PC-3 (cell line): ENCODE measurements at regions not wholly inside any gene's neighbourhood (a gene's known extent, or its start where the extent isn't known, plus 50 kb on each side); places are given as distances from the start of the nearest gene placed in this dataset.

Source experiments
- ATAC-seq: fragments of 200-7000 bp; cut with Tn5 transposase; 2 replicates; pipeline ENCODE4 v1.9.1; 2020; ENCODE audit warnings: mild to moderate bottlenecking, moderate library complexity
- BruUV-seq: library from RNA; stranded (reverse); fragments of 400-500 nt; replicated peaks from 2 replicates; lab custom pipeline; 2021; lab: Mats Ljungman, UMichigan
- CTCF ChIA-PET: fragments of 300-600 bp; sonication (Branson Sonifier 250); formaldehyde crosslinking; loops from one replicate; lab custom pipeline; 2022; ENCODE audit warnings: antibody characterized with exemption; lab: Charles Lee
- POLR2A ChIA-PET: fragments of 300-600 bp; sonication (Branson Sonifier 250); formaldehyde crosslinking; loops from one replicate; lab custom pipeline; 2022; ENCODE audit warnings: antibody characterized with exemption; ENCODE audit not compliant: unreplicated experiment; lab: Charles Lee
- DNase-seq: peaks from one replicate; pipeline ENCODE4 v3.0.0-alpha.2; 2015
- H2AFZ ChIP-seq: fragments of 300-600 bp; sonication (generic); 2 replicates; pipeline ENCODE4 v1.6.0; 2016; ENCODE audit warnings: antibody characterized with exemption, low read length
- H3F3A ChIP-seq: fragments of 300-600 bp; sonication (generic); one replicate; pipeline ENCODE4 v1.6.0; 2017; ENCODE audit warnings: antibody characterized with exemption, low read length, control low read depth, mild to moderate bottlenecking; ENCODE audit not compliant: unreplicated experiment
- H3K27ac ChIP-seq: fragments of 300-600 bp; sonication (generic); 2 replicates; pipeline ENCODE4 v1.5.1; 2016; ENCODE audit warnings: mild to moderate bottlenecking, low read length
- H3K27me3 ChIP-seq: fragments of 300-600 bp; sonication (generic); 2 replicates; pipeline ENCODE4 v1.6.1; 2016; ENCODE audit warnings: low read length, mixed read lengths
- H3K36me3 ChIP-seq: fragments of 300-600 bp; sonication (generic); 2 replicates; pipeline ENCODE4 v1.6.1; 2016; ENCODE audit warnings: low read depth, mixed run types, low read length, mixed read lengths
- H3K4me1 ChIP-seq: fragments of 300-600 bp; sonication (generic); 2 replicates; pipeline ENCODE4 v1.5.1; 2016; ENCODE audit warnings: low read length; ENCODE audit not compliant: insufficient read depth
- H3K4me2 ChIP-seq: fragments of 300-600 bp; sonication (generic); 2 replicates; pipeline ENCODE4 v1.6.0; 2016; ENCODE audit warnings: low read length
- H3K4me3 ChIP-seq: fragments of 300-600 bp; sonication (generic); 2 replicates; pipeline ENCODE4 v1.5.1; 2016; ENCODE audit warnings: mild to moderate bottlenecking, low read length, mixed read lengths
- H3K79me2 ChIP-seq: fragments of 300-600 bp; sonication (generic); 2 replicates; pipeline ENCODE4 v1.6.1; 2017; ENCODE audit warnings: low read length, mixed read lengths
- H3K9ac ChIP-seq: fragments of 300-600 bp; sonication (generic); 2 replicates; pipeline ENCODE4 v1.6.0; 2016; ENCODE audit warnings: mild to moderate bottlenecking, low read length
- H3K9me2 ChIP-seq: fragments of 300-600 bp; sonication (generic); replicated peaks from 2 replicates; pipeline ENCODE4 v1.6.1; 2016; ENCODE audit warnings: mixed run types, low read length, mixed read lengths
- H3K9me3 ChIP-seq: fragments of 300-600 bp; sonication (generic); 2 replicates; pipeline ENCODE4 v1.6.1; 2016; ENCODE audit warnings: low read length, mixed read lengths
- H4K20me1 ChIP-seq: fragments of 300-600 bp; sonication (generic); 2 replicates; pipeline ENCODE4 v1.6.1; 2016; ENCODE audit warnings: low read length, mixed read lengths
- EZH2 ChIP-seq: fragments of 300-600 bp; sonication (generic); IDR thresholded peaks from one replicate; pipeline ENCODE4 v1.6.1; 2017; ENCODE audit warnings: antibody characterized with exemption, mild to moderate bottlenecking, low read length; ENCODE audit not compliant: unreplicated experiment
- EZH2phosphoT487 ChIP-seq: fragments of 300-600 bp; sonication (generic); IDR thresholded peaks from 2 replicates; pipeline ENCODE4 v1.6.1; 2018; ENCODE audit warnings: mild to moderate bottlenecking, antibody characterized with exemption, low read length, borderline replicate concordance
- intact Hi-C: fragments of 100-400 bp; cut with micrococcal nuclease; formaldehyde crosslinking; loops from 2 replicates; pipeline ENCODE4 v1.9.0; 2023
- TF ChIP-seq, protein P1 (sequence below): fragments of 300-600 bp; sonication (generic); conservative IDR thresholded peaks from 2 replicates; pipeline ENCODE4 v1.5.1; 2017; ENCODE audit warnings: antibody characterized with exemption, low read depth, mild to moderate bottlenecking, low read length

DNA sequence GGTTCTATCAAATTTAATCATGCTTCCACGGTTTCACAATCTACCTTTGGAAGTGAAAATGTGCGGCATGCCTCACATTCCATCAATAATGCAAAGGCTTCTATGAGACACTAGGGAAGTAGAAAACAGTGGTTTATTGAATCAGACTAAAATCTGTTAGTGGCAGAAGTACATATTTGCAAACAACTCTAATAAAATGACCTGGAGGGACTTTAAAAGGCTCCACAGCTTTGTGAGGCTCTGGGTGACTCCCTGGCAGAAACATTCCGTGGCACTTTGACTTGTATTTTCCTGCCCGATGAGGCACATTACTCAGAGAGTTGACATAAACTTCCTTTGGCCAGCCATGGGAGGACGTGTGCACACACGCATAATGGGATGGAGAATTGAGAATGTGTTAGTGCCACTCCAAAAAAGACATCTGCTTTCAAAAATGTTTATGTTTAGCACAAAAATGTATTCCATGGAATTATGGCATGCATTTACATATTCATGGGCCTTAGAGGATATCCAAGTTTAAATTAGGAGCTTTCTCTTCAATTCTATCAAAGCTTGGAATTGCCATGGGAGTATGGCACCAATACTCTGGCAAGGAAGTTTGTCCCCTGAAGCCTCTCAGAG, 60.0 kb upstream of the SSX2IP start:
- ChIA-PET CTCF (no interaction called here), POLR2A (interaction anchor here (0.6 kb wide), 1 partner anchor 60 kb away, joined by 6 read pairs; no protein-coding TSS in a partner anchor)
- Histone ChIP-seq H3K9ac (no peak overlapping the region), H3K79me2 (no peaks in the 10 kb centered on the region), H3K27me3 (no peaks in the 10 kb centered on the region), H3K4me2 (peak overlapping the region; percentile 9; the same call in 1 of the 2 replicates), H3K36me3 (no peaks in the 10 kb centered on the region), H3K9me2 (no peaks in the 10 kb centered on the region), H4K20me1 (no peaks in the 10 kb centered on the region), H3K9me3 (no peaks in the 10 kb centered on the region), H3F3A (no peaks in the 10 kb centered on the region), H2AFZ (no peak overlapping the region), H3K4me1 (0 out of 2 replicates have a peak, but pooled peaks cover 4% of the 10 kb centered on the region), H3K27ac (no peak overlapping the region), H3K4me3 (no peak overlapping the region)
- BruUV-seq, result no TSS peak
- ATAC-seq (peak; percentile 55), DNase-seq (peak; percentile 33)
- TF ChIP-seq EZH2 (no peak), EZH2phosphoT487 (no peak)
- TF ChIP-seq, protein P1, sequence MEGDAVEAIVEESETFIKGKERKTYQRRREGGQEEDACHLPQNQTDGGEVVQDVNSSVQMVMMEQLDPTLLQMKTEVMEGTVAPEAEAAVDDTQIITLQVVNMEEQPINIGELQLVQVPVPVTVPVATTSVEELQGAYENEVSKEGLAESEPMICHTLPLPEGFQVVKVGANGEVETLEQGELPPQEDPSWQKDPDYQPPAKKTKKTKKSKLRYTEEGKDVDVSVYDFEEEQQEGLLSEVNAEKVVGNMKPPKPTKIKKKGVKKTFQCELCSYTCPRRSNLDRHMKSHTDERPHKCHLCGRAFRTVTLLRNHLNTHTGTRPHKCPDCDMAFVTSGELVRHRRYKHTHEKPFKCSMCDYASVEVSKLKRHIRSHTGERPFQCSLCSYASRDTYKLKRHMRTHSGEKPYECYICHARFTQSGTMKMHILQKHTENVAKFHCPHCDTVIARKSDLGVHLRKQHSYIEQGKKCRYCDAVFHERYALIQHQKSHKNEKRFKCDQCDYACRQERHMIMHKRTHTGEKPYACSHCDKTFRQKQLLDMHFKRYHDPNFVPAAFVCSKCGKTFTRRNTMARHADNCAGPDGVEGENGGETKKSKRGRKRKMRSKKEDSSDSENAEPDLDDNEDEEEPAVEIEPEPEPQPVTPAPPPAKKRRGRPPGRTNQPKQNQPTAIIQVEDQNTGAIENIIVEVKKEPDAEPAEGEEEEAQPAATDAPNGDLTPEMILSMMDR, result no peak
- intact Hi-C loops, result loop anchor here (5.0 to 10.0 kb wide), 4 partner anchors 53 to 608 kb away; partner anchors contain the start of genes GNG5, PRKACB and SPATA1

DNA sequence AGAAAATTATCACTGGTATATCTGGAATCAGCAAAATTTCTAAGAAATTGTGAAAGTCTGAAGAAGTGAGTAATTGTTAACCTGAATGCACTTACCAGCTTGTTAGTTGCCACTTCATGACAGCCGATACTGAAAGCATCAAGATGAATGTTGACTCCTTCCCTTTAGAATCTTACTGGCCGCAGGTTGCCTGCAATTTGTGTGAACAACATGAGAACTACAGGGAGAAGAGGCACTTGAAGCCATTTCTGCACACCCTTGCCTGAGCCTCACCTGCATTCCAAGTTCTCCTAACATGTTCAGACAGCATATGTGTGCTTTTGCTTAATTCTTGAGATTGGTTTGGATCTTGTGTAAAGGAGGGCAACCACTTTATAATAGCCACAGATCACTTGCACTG, 59.2 kb upstream of the SSX2IP start:
- Histone ChIP-seq H3K27ac (no peak overlapping the region), H3K9ac (no peak overlapping the region), H3K9me2 (no peaks in the 10 kb centered on the region), H3K79me2 (no peaks in the 10 kb centered on the region), H3K4me3 (no peak overlapping the region), H3K4me1 (0 out of 2 replicates have a peak, but pooled peaks cover 4% of the 10 kb centered on the region), H3K4me2 (no peak overlapping the region), H3K27me3 (no peaks in the 10 kb centered on the region), H3K9me3 (no peaks in the 10 kb centered on the region), H3K36me3 (no peaks in the 10 kb centered on the region), H3F3A (no peaks in the 10 kb centered on the region), H4K20me1 (no peaks in the 10 kb centered on the region), H2AFZ (no peak overlapping the region)
- ChIA-PET POLR2A (no interaction called here), CTCF (no interaction called here)
- BruUV-seq, result no TSS peak
- ATAC-seq (no peak), DNase-seq (no peak)
- intact Hi-C loops, result no loop called here
- TF ChIP-seq EZH2phosphoT487 (no peak), EZH2 (no peak)
- TF ChIP-seq, protein P1, result no peak

DNA sequence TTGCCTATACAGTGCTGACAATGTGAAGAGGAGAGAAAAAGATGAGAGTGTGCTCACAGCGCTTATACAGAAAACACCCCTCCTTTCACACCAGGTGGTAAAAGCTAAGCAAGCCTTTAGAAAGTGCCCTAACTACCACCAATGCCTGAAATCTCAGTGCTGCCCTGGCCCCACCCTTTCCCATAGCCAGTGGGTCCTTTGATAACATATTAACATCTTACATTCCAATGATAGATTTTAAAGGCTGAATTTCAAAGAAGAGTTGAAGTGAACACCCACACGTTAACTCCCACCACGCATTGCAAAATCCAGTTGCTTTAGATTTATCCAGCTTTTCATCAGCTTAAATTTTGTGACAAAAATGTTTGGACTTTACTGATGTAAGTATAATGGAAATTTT, 58.1 kb upstream of the SSX2IP start:
- intact Hi-C loops, result no loop called here
- H3F3A ChIP-seq, result no peaks in the 10 kb centered on the region
- H4K20me1 ChIP-seq, result no peaks in the 10 kb centered on the region
- H3K9me2 ChIP-seq, result no peaks in the 10 kb centered on the region
- BruUV-seq, result no TSS peak
- no peaks in the 10 kb centered on the region for H3K27me3 ChIP-seq
- DNase-seq (no peak), ATAC-seq (no peak)
- ChIA-PET CTCF (no interaction called here), POLR2A (no interaction called here)
- no peaks in the 10 kb centered on the region for H3K79me2 ChIP-seq
- no peak overlapping the region for H3K27ac ChIP-seq
- H3K4me3 ChIP-seq, result no peak overlapping the region
- no peak overlapping the region for H3K4me2 ChIP-seq
- no peak overlapping the region for H2AFZ ChIP-seq
- 0 out of 2 replicates have a peak, but pooled peaks cover 3% of the 10 kb centered on the region for H3K4me1 ChIP-seq
- no peaks in the 10 kb centered on the region for H3K36me3 ChIP-seq
- no peaks in the 10 kb centered on the region for H3K9me3 ChIP-seq
- H3K9ac ChIP-seq, result no peak overlapping the region
- no peak for TF ChIP-seq EZH2
- no peak for TF ChIP-seq EZH2phosphoT487
- TF ChIP-seq, protein P1, result no peak
